ENCODE measurements at regions not wholly inside any gene's neighbourhood (a gene's known extent, or its start where the extent isn't known, plus 50 kb on each side); places are given as distances from the start of the nearest gene placed in this dataset.

DNA sequence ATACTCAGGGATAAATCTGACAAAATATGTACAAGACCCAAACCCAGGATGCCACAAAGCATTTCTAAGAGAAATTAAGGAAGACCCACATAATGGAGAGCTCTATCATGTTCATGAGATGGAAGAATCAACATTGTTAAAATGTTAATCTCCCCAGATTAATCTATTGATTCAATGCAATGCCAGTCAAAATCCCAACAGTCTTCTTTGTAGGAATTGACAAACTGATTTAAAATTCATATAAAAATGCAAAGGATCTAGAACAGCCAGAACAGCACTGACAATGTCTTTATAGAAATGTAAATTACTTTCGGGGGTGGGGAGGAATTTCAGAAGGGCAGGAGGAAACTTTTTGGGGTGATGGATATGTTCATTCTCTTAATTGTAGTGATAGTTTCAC is 281.6 kb upstream of the SEMA6A start:
- DNase-seq, result no peak

DNA sequence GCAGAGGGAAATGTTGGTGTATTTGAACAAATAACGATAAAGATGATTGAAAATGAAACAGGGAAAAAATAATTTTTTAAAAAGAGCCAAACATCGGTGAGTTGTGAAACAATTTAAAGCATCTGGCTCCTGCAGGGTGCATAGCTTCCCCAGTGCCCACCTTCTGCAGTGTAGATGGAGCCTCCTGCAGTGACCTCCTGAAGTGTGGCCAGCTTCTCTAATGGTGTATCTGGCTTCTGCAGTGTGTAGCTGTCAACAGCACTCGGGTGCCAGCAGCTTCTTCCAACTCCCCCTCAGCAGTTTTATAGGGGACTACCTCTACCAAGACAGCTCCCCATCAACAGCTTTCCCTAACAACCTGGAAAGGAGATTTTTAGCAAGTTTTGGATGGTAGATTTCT is 279.4 kb upstream of the SEMA6A start:
- no peak for DNase-seq

DNA sequence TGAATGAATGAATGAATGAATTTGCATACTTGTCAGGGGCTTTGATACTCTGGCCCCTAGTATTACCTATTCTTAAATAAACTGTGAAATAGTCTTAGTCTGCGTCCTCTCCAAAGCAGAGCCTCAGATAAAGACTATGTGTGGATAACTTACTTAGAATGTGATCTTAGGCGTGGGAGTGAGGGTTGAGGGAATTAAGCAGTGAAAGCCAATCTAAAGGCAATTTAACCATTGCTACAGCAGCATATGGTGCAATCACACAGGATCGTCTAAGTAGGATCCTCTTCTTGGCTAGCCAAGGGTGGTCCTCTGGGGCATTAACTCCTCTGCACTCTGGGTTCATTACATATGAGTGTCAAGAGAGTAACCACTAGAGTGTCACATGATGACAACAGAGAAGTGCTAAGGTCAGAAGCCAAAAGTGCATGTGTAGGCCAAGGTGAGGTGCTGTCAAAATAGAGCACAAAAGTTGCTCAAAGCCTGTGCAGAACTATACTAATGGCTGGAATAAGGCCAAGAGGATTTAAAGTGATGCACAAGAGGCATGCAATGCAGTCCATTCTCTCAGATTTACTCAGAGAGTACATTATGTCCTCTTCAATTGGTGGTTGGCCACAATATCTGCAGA is 274.4 kb upstream of the SEMA6A start:
- no peak for DNase-seq

DNA sequence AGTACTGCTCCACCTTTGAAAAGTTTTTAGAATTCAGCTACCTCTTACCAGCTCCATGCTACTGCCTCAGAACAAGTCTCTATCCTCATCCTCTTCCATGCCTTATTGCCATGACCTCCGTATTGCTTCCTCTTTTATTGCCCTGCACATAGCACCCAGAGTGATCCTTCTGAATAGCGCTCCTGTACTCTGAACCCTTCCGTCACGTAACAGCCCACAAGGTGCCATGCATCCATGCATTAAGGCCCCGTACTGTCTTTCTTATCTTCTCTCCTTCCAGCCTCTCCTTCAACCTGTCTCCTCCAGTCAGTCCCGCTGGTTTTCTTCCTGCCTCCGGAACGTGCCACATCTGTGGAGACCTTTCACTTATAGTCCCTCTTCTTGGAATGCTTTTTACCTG is 273.3 kb upstream of the SEMA6A start:
- no peak for DNase-seq

DNA sequence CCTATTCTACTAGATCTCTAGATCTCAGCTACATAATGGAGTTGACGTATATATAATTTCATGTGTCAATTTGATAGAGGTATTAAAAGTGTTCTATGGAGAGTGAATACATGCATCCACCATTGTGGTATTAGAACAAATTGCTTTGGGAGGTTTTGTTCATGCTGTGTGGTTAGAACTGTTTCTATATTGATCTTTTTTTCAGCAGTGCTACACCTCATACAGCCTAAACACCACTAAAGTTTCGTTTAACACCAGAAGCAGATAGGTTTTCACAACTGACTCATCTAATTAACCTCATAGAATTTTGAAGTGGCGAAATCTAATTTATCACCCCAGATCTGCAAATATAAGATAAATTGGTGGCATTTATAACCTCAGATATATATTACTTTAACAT is 269.4 kb upstream of the SEMA6A start:
- DNase-seq, result no peak

DNA sequence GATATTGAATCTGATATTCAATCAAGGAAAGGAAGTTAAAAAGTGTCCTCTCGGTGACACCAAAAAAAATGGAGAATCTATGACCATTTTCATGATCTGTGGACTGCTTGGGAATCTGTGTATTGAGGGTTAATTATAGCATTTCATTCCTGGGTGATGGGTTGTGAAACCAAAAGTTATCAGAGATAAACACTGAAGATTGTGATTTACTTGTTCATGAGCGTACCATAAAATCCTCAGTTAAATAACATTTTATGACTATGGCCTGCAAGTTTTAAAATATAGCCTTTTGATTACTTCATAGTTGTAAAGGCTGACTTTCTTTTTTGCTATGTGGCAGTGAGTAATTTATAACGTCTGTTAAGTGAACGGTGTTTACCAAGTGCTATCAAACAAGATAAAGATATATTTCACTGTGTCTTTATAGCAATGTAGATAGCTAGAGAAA is 267.9 kb upstream of the SEMA6A start:
- no peak for DNase-seq

DNA sequence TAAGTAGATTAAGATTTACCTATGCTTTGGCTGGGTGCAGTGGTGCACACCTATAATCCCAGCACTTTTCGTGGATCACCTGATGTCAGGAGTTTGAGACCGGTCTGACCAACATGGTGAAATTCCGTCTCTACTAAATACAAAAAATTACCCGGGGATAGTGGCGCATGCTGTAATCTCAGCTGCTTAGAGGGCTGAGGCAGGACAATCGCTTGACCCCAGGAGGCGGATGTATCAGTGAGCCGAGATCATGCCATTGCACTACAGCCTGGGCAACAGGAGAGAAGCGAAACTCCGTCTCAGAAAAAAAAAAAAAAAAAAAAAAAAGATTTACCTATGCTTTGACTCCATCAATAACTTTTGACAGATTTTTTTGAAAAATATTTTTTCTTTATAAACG is 267.1 kb upstream of the SEMA6A start:
- DNase-seq, result no peak

DNA sequence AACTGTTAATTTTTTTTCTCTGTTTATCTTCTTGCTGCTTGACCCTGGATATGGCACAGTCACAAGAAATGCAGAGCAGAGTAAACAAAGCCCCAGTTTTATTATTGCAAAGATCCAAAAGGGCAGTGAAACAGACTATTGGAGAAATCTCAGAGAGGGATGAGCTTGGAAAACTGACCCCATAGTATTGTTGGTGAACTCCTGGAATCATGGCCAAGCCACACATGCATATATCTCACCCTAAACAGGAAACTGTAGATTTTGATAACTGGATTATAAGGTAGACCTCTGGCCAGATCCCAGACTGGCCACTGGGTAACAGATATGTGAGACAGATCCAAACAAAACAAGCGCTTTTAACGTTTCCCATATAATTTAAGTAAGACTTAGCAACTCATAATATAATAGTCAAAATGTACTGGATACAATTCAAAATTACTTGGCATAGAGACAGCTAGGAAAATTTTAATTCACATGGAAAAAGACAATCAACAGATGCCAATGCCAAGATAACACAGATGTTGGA is 263.5 kb upstream of the SEMA6A start:
- DNase-seq, result no peak

DNA sequence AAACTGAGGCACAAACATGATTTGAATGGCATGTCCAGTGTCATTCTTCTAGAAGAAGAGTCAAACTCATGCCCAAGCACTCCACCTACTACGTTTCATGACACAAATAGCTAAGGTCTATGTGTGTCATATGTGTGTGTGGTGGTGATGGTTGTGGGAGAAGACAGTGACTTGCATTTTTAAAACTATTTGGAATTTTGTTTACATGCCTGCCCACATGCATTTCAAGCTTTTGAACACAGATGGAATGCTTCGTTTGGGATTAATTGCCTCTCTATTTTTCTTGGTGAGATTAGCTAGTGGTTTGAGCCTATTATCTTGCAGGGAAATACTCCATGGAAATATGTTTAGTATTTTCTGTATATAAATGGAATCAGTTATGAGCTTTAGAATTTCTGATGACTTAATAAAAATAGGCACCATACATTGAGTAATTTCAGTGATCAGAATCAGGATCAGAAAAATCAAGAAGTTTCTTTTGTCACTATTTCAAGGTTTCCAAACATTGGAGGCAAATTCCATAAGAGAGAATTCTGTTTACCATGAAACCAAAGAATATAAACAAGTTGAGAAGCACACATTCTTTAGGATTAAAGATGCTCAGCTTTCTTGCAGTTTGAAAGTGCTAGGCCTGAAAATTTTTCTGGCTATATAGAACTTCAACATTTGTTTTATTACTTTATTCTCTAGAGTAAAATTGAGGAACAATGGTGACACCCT is 260.3 kb upstream of the SEMA6A start:
- no peak for DNase-seq

DNA sequence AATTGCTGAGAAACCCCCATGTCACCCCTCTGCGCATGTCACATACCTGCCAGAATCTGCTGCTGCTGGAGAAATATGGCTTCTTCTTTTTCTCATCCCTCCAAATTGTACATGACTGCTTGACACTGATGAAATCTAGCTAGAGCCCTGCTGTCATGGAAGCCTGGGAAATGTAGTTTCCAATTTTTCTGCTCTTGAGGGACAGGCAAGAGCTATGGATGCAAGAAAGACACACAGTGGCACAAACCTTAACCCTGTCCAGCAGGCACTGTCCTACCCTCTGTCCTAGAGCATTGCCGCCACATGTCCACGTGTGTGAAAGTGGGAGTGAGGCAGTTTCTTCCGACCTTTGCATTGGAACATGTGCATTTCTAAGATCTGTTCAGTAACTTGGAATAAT is 255.5 kb upstream of the SEMA6A start:
- DNase-seq, result no peak

DNA sequence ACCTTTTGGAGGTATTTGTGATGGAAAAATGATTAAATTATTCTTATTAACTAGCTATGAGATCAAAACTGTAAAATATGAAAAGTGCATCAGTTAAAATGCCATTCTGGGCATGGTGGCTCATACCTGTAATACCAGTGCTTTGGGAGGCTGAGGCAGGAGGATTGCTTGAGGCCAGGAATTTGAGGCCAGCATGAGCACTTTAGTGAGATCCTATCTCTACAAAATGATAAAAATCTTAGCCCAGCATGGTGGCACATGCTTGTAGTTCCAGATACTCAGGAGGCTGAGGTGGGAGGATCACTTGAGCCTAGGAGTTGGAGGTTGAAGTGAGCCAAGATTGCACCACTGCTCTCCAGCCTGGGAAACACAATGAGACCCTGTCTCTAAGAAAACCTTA is 252.5 kb upstream of the SEMA6A start:
- DNase-seq, result no peak

DNA sequence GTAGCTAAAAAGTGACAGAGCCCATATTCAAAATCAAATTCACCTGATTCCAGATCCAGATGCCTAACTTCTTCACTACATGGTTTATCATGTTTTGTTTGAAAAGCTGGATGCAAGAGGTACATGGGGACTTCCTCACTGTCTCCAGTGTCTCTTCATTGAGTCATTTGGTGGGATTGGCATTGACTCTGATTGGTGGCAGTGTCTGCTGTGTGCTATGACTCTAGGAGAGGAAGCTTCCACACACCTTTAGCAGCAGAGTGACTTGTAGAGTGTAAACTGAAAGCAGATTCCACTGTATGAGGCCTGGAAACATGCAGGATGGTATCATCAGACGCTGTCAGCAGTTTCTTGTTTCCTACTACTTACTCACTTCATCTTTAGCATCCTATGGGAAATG is 250.9 kb upstream of the SEMA6A start:
- DNase-seq, result no peak

DNA sequence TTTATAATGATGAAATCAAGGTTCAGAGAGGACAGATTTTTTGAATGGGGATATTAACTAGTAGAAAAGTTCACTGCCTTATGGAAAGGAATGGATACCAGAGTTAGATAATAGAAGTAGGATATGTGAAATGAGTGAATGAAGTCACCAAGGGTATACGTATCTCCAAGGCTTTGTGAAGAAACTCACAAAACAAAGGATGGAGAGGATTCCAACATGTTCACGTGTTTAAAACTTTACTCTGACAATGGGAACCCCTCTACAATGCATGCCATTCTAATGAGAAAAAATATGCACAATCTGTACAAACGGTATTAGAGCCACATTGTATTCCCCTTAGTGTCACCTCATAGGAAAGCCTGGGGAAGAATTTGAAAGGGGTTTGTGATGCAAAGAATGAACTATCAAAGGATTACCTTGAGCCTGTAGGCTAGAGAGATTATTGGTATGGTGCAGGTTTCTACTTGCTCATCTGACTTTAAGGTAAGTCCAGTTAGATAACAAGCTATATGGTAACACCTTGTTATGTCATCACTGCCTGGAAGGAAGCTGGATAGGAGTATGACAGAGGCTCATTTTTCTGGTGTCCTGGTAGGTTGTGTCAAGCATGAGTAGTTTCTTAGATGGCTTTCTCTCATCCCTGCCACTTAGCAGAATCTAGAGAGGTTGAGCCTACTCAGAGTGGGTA is 250.3 kb upstream of the SEMA6A start:
- DNase-seq, result no peak

DNA sequence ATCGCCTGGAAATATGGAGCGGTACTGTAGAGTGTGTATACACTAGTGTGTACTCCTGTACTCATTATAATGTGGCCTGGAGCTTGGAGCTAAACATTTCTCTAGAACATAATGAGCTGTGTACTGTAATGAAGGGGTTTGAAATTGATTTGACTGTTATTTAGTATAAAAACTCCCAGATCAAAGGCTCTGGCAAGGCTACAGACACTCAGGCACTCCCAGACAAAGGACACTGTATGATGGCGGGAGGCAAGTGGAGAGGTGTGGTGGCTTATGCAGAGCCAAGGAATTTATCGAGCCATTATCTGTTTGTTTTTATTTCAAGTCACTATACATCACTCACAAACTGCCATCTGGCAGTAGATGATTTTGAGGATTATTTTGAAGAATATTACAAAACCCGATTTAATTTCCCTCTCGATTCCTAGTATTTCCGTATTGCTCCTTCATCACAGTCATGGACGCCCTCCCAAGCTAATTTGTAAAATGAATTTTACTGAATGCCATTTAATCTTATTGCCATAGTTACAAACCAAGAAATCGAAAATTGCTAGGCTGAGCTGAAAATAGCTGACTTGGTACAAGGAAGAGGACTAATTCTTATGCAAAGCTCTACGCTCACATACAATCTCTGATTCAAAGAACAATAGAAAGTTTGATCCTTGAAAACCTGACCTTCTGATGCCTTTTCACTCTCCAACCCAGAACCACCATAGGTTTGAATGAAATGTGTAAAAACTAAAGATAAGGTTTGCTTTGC is 240.2 kb upstream of the SEMA6A start:
- DNase-seq, result no peak

DNA sequence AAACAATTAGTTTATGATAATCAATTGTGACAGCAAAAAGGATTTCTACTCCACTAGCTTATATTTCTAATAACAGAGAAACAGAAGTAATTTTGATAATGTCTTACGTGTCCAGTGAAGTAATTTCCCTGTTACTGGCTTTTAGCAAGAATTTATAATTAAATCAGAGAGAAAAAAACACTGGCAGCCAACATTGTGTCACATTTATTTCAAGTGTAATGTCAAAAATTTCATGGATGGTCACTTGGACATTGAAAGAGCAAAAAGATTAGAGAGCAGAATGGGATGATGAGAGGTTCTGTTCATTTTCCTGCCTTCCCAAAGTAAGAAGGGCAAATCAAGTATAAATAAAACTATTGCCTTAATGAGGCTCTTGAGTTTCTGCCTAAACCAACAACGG is 239.3 kb upstream of the SEMA6A start:
- no peak for DNase-seq

DNA sequence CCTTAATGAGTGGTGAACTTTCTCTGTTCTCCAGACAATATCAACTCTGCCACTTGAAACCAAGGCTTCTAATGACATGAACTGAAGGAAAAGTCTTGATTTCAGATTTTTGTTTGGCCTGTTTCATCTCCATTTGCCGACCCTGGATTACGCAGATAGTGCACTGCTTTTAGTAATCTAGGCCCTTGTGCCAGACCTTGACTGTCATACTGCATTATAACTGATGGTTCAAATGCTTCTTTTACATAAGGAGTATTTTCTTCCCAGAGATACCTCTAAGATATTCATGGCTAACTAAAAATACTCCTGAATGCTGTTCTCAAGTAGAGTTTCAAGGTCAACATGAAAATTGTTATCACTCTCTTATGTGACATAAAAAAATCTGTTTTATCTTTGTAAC is 238.7 kb upstream of the SEMA6A start:
- no peak for DNase-seq

DNA sequence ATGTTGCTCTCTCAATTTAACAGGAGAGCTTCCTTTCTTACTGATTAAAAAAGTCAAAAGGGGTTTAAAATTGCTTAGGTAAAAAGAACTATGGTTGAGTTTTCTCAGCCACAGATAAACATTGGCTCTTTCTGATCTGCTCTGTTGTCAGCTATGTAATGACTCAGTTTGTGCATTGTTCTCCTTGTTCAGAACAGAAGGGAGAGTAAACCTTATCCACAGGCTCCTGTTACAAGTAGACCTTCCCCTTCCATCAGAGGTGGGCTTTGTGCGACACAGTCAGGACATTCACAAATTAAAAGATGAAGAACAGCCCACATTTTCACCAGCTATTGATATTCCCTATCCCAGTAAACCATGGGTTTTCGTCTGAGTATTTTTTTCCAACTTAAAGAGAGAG is 236.3 kb upstream of the SEMA6A start:
- DNase-seq, result no peak

DNA sequence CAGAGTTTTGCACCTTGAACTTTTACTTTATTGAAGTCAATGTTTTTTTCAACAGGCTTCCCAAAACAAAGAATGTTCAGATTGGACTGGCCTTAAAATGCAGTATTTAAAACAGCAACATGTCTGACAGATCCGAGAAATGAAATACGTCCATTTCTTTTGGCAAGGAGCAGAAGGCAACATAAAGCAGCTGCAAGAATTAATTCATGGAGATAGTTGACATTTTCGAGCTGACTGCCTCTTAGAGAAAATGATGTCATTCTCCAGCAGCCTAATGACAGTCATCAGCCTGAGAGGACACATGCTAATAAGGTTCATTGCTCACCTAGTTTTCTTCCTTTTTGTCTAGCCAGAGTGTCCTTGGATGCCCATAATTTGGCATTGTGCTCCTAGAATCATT is 232.2 kb upstream of the SEMA6A start:
- no peak for DNase-seq

DNA sequence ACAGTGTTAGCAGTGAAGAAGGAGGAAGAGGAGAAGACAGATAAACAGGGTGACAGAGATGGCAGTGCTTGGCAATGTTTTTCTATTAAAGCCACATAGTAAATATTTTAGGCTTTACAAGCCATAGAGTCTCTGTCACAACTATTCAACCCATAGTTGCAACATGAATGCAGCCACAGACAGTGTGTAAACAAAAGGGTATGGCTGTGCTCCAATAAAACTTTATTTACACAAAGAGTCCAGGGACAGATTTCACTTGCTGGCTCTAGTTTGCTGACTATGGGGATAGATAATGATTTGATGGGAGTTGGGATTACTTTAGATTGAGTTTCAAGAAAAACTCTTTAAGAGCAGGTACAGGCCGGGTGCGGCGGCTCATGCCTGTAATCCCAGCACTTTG is 224.8 kb upstream of the SEMA6A start:
- DNase-seq, result no peak

DNA sequence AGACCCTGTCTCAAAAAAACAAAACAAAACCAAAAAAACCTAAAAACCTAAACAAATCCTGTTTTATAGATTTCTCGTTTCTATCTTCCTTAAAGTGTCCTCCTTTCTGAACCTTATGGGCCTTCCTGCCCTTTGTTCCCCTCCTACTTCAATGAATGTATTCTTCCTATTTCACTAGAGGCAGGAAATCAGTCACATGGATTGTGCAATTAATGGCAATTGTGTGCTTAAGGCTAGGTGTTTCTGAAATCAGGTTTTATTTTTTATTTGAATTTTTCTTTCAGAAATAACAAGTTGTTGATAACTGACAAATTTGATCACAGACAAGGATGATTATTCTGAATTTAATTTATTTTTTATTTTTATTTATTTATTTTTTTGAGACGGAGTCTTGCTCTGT is 220.6 kb upstream of the SEMA6A start:
- no peak for DNase-seq

DNA sequence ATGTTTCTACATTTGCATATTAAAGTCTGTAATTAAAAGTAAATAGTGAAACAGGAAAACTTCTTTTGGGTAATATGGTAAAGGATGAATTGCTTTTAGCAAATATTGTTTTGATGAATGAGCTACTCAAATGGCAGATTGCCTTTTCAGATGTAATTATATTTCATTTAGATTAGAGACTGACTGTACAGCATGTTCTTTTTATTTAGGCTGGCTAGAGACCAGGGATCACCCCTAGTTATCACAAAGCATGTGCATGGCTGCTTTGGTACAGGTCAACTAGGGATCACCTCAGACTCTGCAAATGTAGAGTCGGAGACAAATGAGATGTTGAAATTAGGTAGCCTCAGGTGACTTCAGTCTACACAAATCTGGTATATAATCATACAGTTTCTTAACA is 214.9 kb upstream of the SEMA6A start:
- no peak for DNase-seq

DNA sequence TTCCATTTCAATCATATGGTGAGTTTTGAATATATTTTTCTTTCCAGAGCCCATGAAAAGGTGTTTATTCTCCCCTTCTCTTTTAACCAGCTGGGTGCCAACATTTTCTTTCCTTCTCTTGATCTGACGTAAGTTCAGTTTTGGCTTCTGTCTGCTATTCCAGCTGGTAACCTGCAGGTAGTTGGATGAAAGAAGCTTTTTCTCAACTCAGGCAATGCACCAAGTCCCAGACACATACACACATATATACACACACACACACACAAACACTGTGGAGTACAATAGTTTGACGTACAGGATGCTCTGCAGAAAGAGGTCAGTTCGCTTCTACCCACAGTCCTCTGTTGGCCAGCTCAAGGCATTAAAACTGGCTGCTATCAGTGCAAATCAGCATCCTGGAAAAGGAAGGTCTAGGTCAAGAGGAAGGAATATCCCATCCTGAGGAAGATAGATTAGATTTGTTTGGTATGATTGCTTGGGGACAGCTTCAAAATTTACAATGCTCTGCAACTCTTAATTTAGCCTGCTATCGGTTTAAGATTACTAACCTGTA is 214.3 kb upstream of the SEMA6A start:
- no peak for DNase-seq

DNA sequence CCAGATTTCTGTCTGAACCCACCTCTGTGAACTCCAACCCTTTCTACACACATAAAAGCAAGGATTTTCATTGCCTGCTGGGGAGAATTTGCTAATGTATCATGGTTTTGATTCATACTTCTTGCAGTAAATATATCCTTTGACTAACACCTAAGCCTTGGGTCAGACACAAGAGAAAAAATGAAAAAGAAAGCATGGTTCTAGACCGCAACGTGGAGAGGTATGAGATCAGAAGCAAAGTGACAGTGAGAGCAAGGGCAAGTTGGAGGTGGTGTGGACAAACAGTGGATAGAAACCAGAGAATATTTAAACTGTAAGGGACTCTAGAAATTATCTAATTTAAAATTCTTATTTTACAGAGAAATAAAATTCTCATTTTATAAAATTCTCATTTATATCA is 212.9 kb upstream of the SEMA6A start:
- no peak for DNase-seq
